Neuron (in vitro differentiated cells): ENCODE measurements at regions not wholly inside any gene's neighbourhood (a gene's known extent, or its start where the extent isn't known, plus 50 kb on each side); places are given as distances from the start of the nearest gene placed in this dataset.

ENCODE experiments used
- H2AFZ ChIP-seq: one replicate; pipeline ENCODE4 v1.6.1; 2013; ENCODE audit warnings: low read depth, mild to moderate bottlenecking, inconsistent platforms, low read length, moderate library complexity
- H3K27me3 ChIP-seq: one replicate; pipeline ENCODE4 v1.6.1; 2013; ENCODE audit warnings: low read length; ENCODE audit not compliant: insufficient read depth
- H3K36me3 ChIP-seq: one replicate; pipeline ENCODE4 v1.6.1; 2013; ENCODE audit warnings: low read length; ENCODE audit not compliant: insufficient read depth
- H3K4me1 ChIP-seq: one replicate; pipeline ENCODE4 v1.6.1; 2013; ENCODE audit warnings: low read length; ENCODE audit not compliant: insufficient read depth
- H3K4me3 ChIP-seq: 2 replicates; pipeline ENCODE4 v1.5.1; 2013; ENCODE audit warnings: mild to moderate bottlenecking, low read length, moderate library complexity
- H3K9me3 ChIP-seq: one replicate; pipeline ENCODE4 v1.6.1; 2013; ENCODE audit warnings: low read length

- Histone ChIP-seq H2AFZ (no peak overlapping the region), H3K4me3 (no peak overlapping the region), H3K4me1 (peaks cover 7% of the 10 kb centered on the region), H3K36me3 (no peaks in the 10 kb centered on the region), H3K27me3 (no peaks in the 10 kb centered on the region), H3K9me3 (no peaks in the 10 kb centered on the region)
Observed at GRCh38 chr14:53545217-53545616, 392.1 kb upstream of the DDHD1 start.

DNA sequence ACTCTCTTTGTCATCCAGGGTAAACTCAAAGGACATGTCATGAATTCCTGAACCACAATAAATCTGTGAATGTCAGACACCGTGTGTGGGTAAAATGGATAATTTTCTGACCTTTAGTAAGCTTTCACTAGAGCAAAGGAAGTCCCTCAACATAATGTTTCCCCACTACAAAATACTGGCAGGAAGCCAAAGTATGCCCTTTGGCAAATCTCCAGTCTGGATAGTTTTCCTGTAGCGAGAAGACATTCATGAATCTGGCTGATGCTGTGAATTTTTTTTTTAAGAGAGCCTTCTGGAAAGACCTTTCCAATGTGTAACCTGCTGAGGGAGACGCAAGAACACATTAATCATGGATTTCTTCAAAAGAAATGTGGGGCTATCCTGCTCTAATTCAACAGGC lies 389.6 kb upstream of the DDHD1 start:
- Histone ChIP-seq H3K36me3 (no peaks in the 10 kb centered on the region), H3K27me3 (no peaks in the 10 kb centered on the region), H2AFZ (no peak overlapping the region), H3K4me1 (peaks cover 7% of the 10 kb centered on the region), H3K9me3 (no peaks in the 10 kb centered on the region), H3K4me3 (no peak overlapping the region)

- H3K4me3 ChIP-seq: no peak overlapping the region
- no peaks in the 10 kb centered on the region for H3K27me3 ChIP-seq
- H2AFZ ChIP-seq: no peak overlapping the region
- no peaks in the 10 kb centered on the region for H3K36me3 ChIP-seq
- H3K4me1 ChIP-seq: peaks cover 10% of the 10 kb centered on the region
- no peaks in the 10 kb centered on the region for H3K9me3 ChIP-seq
Observed at GRCh38 chr14:53541411-53541810, 388.3 kb upstream of the DDHD1 start.

DNA sequence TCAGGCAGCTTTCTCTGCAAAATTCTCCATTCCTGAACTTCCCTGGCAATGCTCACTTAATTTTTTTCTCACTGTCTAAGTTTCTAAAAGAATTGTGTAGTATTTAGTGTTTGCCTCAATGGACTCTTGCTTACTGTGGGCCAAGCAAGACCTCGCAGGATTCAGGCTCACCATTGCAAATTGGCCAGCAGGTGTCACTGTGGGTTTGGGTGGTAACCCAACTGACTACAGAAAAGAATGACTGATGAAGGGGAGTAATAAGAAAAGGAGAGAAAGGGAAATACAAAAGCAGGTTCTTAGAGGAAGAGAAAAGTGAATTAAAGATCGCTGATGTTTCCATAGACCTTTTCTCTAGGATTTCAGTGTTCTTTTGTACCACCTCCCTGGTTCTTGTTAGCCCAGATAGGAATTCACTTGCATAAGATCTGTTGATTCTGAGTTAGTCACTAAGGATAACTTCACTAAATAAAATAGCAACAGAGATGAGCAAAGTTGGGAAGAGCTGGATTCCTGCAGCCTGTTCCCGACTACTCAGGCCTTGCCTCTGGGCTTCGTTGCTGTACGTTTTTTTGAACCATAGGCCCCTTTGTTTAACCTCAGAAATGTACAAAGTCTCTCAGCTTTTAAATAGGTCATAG lies 386.5 kb upstream of the DDHD1 start:
- Histone ChIP-seq H3K36me3 (no peaks in the 10 kb centered on the region), H3K4me1 (peaks cover 10% of the 10 kb centered on the region), H3K27me3 (no peaks in the 10 kb centered on the region), H2AFZ (no peak overlapping the region), H3K9me3 (no peaks in the 10 kb centered on the region), H3K4me3 (no peak overlapping the region)

DNA sequence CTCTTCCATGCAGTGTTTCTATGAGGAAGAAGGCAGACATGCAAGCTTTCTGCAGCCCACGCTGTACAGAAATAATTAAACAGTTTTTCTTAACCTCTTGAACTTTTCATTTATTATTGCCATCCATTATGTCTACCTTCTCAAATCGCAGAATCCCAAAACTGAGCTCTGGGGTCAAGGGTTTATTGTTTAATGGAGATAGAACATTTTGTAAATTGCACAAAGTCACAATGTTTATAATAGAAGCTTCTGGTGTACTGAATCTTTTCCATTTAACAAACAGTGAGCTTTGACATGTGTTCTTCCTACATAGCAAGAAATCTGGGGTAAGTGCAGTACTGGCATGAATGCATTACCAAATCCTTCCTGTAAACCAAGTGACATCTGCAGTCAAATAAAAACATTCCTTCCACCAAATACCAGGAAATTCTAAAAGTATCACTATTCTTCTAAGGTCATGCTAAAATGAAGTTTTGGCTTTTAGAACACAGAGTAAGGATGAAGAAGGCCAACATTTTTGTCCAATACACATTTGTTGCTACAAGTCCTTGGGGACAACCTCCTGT lies 385.3 kb upstream of the DDHD1 start:
- no peak overlapping the region for H3K4me3 ChIP-seq
- no peaks in the 10 kb centered on the region for H3K36me3 ChIP-seq
- H3K4me1 ChIP-seq: peaks cover 10% of the 10 kb centered on the region
- H3K9me3 ChIP-seq: no peaks in the 10 kb centered on the region
- no peaks in the 10 kb centered on the region for H3K27me3 ChIP-seq
- H2AFZ ChIP-seq: no peak overlapping the region

DNA sequence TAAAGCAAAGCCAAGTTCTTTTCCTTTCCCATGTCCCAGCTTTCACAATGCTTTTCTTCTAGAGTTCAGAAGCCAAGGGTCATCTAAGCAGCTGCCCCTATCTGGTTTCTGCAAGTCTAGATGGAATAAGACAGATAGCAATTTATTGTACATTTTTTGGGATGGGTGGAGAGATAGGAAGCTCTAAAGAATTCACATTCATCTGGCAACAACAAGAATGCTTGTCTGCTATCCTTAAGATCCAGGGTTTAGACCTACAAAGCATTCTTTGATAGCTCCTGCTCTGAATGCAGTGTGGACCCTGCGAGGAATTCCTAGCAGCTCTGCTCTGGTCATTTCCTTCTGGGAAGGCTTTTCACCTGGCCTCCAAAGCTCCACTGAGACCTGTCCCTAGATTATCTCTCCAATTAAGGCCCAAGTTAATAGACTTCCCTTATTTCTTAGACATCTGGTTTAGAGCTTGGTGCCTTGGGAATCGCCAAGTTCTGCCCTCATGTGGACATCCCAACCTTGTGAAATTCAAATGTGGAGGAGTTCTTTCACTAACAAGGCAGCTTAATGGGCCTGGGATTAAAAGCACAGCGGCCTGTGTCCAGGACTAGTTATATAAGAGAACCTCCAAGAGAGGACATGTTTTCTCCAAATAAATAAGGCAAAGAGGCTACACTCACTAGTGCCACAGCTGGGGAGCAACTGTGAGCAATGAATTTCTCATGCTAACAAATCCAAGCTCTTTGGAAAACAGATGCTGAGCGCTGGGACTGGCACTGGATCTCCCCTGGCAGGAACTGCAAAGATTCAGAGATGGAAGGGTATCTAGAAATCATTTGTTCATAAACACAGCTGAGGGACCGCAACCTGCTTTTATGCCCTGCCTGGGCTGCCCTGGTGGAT lies 384.5 kb upstream of the DDHD1 start:
- no peaks in the 10 kb centered on the region for H3K9me3 ChIP-seq
- H3K36me3 ChIP-seq: no peaks in the 10 kb centered on the region
- H3K27me3 ChIP-seq: no peaks in the 10 kb centered on the region
- peaks cover 7% of the 10 kb centered on the region for H3K4me1 ChIP-seq
- no peak overlapping the region for H2AFZ ChIP-seq
- H3K4me3 ChIP-seq: no peak overlapping the region

GRCh38 chr14:53536446-53536845 lies 383.3 kb upstream of the DDHD1 start:
- Histone ChIP-seq H3K4me3 (no peak overlapping the region), H3K9me3 (no peaks in the 10 kb centered on the region), H3K27me3 (no peaks in the 10 kb centered on the region), H2AFZ (no peak overlapping the region), H3K4me1 (peaks cover 4% of the 10 kb centered on the region), H3K36me3 (no peaks in the 10 kb centered on the region)

DNA sequence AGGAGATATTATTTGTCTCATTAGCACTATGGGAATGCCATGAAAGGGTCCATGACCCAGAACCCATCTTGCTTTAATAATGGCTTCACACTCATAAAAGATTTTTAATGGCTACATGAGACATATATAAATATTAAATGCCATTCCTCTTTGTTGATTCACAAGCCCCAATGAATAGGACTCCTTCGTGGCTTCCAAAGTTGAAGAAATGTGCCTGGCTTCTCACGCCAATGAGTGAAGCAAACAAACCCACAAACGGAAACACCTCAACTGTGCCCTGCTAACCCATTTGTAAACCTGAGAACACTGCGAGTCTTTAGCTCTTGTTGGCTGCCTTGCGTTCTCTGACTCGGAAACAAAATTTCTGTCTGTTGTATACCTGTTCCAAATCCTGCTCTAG lies 381.7 kb upstream of the DDHD1 start:
- no peaks in the 10 kb centered on the region for H3K9me3 ChIP-seq
- no peaks in the 10 kb centered on the region for H3K27me3 ChIP-seq
- peaks cover 4% of the 10 kb centered on the region for H3K4me1 ChIP-seq
- no peaks in the 10 kb centered on the region for H3K36me3 ChIP-seq
- H3K4me3 ChIP-seq: no peak overlapping the region
- no peak overlapping the region for H2AFZ ChIP-seq

DNA sequence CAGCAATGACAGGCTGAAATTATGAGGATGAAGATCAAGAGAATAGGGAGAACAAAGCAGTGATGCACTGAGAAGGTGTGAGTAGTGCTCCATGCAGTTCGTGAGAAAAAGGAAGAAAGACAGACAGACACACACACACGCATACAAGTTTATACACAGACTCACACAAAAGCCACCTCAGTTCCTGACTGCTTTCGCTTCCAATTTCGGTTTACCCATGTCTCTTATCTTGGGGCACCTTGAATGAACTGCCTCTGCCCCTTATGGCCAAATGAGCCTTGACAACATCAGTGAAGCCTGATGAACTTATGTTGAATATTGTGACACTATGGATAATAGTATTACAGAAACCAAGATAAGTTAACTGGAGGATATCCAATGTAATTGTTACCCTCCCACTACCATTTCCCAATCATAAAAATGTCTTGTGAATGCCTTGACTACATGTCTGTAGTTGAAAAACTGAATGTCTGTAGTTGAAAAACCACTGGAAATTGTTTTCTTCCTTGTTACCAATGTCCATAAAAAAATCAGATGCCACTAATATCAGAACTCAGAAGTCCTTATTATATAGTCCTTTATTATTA lies 380.4 kb upstream of the DDHD1 start:
- no peak overlapping the region for H3K4me3 ChIP-seq
- H3K4me1 ChIP-seq: peaks cover 4% of the 10 kb centered on the region
- H3K27me3 ChIP-seq: no peaks in the 10 kb centered on the region
- no peak overlapping the region for H2AFZ ChIP-seq
- no peaks in the 10 kb centered on the region for H3K9me3 ChIP-seq
- H3K36me3 ChIP-seq: no peaks in the 10 kb centered on the region

DNA sequence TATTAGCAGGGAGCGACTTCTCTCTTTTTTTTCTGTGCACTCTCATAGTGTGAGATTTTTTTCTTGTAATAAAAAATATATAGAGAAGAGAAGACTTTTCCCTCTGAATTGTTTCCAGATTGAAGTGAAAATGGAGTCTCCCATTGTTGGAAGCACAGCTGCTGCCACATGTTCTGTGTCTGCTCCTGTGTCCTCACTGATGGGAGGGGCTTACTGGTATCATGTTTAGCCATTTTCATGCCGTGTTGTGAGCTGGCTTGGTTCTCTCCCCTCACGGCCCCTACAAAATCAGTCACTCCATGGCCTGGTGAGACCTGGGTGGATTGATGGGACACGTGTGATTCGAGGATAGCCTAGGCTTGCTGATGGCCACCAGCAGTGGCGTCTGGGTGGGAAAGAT lies 379.7 kb upstream of the DDHD1 start:
- Histone ChIP-seq H3K9me3 (no peaks in the 10 kb centered on the region), H3K4me1 (peaks cover 4% of the 10 kb centered on the region), H3K27me3 (no peaks in the 10 kb centered on the region), H2AFZ (no peak overlapping the region), H3K36me3 (no peaks in the 10 kb centered on the region), H3K4me3 (no peak overlapping the region)

DNA sequence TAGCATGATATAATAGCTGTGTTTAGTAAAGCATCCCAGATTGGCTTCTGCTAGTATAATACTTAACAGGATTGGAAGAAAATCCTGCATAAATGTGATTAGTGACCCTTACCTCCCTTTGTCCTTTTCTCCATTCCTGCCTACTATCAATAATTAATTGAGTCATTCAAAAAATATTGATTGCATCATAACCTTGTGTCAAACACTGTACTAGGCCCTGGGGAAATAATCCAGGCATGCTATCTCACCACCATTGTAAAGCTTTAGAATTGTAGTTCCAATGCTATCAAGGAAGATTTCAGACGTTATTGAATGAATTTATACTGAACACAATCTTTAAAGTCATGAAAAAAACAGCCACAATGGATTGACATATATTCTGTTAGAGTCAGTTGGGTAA lies 378.6 kb upstream of the DDHD1 start:
- Histone ChIP-seq H3K36me3 (no peaks in the 10 kb centered on the region), H3K4me1 (no peaks in the 10 kb centered on the region), H3K4me3 (no peak overlapping the region), H3K9me3 (no peaks in the 10 kb centered on the region), H2AFZ (no peak overlapping the region), H3K27me3 (no peaks in the 10 kb centered on the region)

- Histone ChIP-seq H3K36me3 (no peaks in the 10 kb centered on the region), H3K4me1 (no peaks in the 10 kb centered on the region), H3K4me3 (no peak overlapping the region), H2AFZ (no peak overlapping the region), H3K27me3 (no peaks in the 10 kb centered on the region), H3K9me3 (no peaks in the 10 kb centered on the region)
Observed at GRCh38 chr14:53531156-53531555, 378.0 kb upstream of the DDHD1 start.

GRCh38 chr14:53529519-53529918 lies 376.4 kb upstream of the DDHD1 start:
- no peak overlapping the region for H2AFZ ChIP-seq
- no peaks in the 10 kb centered on the region for H3K9me3 ChIP-seq
- no peaks in the 10 kb centered on the region for H3K27me3 ChIP-seq
- H3K4me1 ChIP-seq: peaks cover 5% of the 10 kb centered on the region
- H3K4me3 ChIP-seq: no peak overlapping the region
- no peaks in the 10 kb centered on the region for H3K36me3 ChIP-seq
